HG03060 (cell line): ENCODE measurements at regions not wholly inside any gene's neighbourhood (a gene's known extent, or its start where the extent isn't known, plus 50 kb on each side); places are given as distances from the start of the nearest gene placed in this dataset.
"Not testable (repeated sequence)": the region's sequence is repeated elsewhere in the genome, so short reads cannot be mapped to it uniquely, and the experiment has no call there.

ENCODE experiments used
- ATAC-seq: cut with Tn5 transposase; IDR thresholded peaks from one replicate; pipeline ENCODE4 v1.9.1; 2021; ENCODE audit warnings: low read depth, moderate number of reproducible peaks; ENCODE audit not compliant: unreplicated experiment

- no peak for ATAC-seq
Measured at GRCh38 chr18:28432339-28432738, 255.4 kb upstream of the CDH2 start.

GRCh38 chr18:28425886-28426285, 249.0 kb upstream of the CDH2 start:
- no peak for ATAC-seq

- no peak for ATAC-seq
Measured at GRCh38 chr18:28422577-28422976, 245.6 kb upstream of the CDH2 start.

- ATAC-seq, result not testable (repeated sequence)
Measured at GRCh38 chr18:28421950-28422349, 245.0 kb upstream of the CDH2 start.

- ATAC-seq, result no peak
Measured at GRCh38 chr18:28412521-28412920, 235.6 kb upstream of the CDH2 start.

GRCh38 chr18:28411806-28412205, 234.9 kb upstream of the CDH2 start:
- ATAC-seq, result no peak

GRCh38 chr18:28409811-28410210, 232.9 kb upstream of the CDH2 start:
- no peak for ATAC-seq

GRCh38 chr18:28408528-28408927, 231.6 kb upstream of the CDH2 start:
- ATAC-seq, result no peak

- ATAC-seq, result no peak
Measured at GRCh38 chr18:28407681-28408080, 230.8 kb upstream of the CDH2 start.

GRCh38 chr18:28406533-28406932, 229.6 kb upstream of the CDH2 start:
- no peak for ATAC-seq

GRCh38 chr18:28404694-28405093, 227.8 kb upstream of the CDH2 start:
- no peak for ATAC-seq

- no peak for ATAC-seq
Measured at GRCh38 chr18:28399781-28400362, 222.9 kb upstream of the CDH2 start.

- ATAC-seq, result no peak
Measured at GRCh38 chr18:28398471-28398870, 221.5 kb upstream of the CDH2 start.

- ATAC-seq, result no peak
Measured at GRCh38 chr18:28390022-28390421, 213.1 kb upstream of the CDH2 start.

GRCh38 chr18:28382215-28382879, 205.4 kb upstream of the CDH2 start:
- ATAC-seq, result no peak

GRCh38 chr18:28372186-28372585, 195.3 kb upstream of the CDH2 start:
- ATAC-seq, result no peak

- ATAC-seq, result no peak
Measured at GRCh38 chr18:28366676-28367075, 189.7 kb upstream of the CDH2 start.

- no peak for ATAC-seq
Measured at GRCh38 chr18:28365411-28365831, 188.5 kb upstream of the CDH2 start.

- no peak for ATAC-seq
Measured at GRCh38 chr18:28363124-28363523, 186.2 kb upstream of the CDH2 start.

GRCh38 chr18:28359176-28359575, 182.2 kb upstream of the CDH2 start:
- ATAC-seq, result no peak

- no peak for ATAC-seq
Measured at GRCh38 chr18:28357766-28358401, 181.0 kb upstream of the CDH2 start.

GRCh38 chr18:28350821-28351220, 173.9 kb upstream of the CDH2 start:
- no peak for ATAC-seq
